Caco-2 (cell line): ENCODE measurements at regions not wholly inside any gene's neighbourhood (a gene's known extent, or its start where the extent isn't known, plus 50 kb on each side); places are given as distances from the start of the nearest gene placed in this dataset.

ENCODE experiments used
- BruUV-seq: library from RNA; stranded (reverse); fragments of 400-500 nt; replicated peaks from 2 replicates; lab custom pipeline; 2021; lab: Mats Ljungman, UMichigan
- CTCF ChIA-PET: fragments of 300-600 bp; sonication (Branson Sonifier 250); formaldehyde crosslinking; loops from one replicate; lab custom pipeline; 2022; ENCODE audit warnings: antibody characterized with exemption; lab: Charles Lee
- POLR2A ChIA-PET: fragments of 300-600 bp; sonication (Branson Sonifier 250); formaldehyde crosslinking; loops from one replicate; lab custom pipeline; 2022; ENCODE audit warnings: antibody characterized with exemption; lab: Charles Lee
- DNase-seq, 2 experiments: peaks; one replicate each; pipeline versions ENCODE4 v3.0.0 to v3.0.0-alpha.2; 2020 to 2022
- H3K27me3 ChIP-seq: replicated peaks from 2 replicates; pipeline ENCODE4 v1.6.0; 2011; ENCODE audit warnings: low read length; ENCODE audit not compliant: control insufficient read depth, insufficient read depth
- H3K36me3 ChIP-seq: 2 replicates; pipeline ENCODE4 v1.5.1; 2011; ENCODE audit warnings: low read length; ENCODE audit not compliant: control insufficient read depth, insufficient read depth
- H3K4me1 ChIP-seq: fragments of 250-450 bp; sonication (Bioruptor Pico); 2 replicates; pipeline ENCODE4 v1.5.1; 2020; ENCODE audit warnings: mild to moderate bottlenecking
- H3K4me3 ChIP-seq: 2 replicates; pipeline ENCODE4 v1.5.1; 2011; ENCODE audit warnings: low read depth, mild to moderate bottlenecking, control low read depth, low read length
- H3K9me3 ChIP-seq: fragments of 250-450 bp; sonication (Bioruptor Pico); 2 replicates; pipeline ENCODE4 v1.5.1; 2020; ENCODE audit warnings: mild to moderate bottlenecking, moderate library complexity
- H3K27ac Mint-ChIP-seq: one replicate; pipeline ENCODE4 v1.8.0; 2022; ENCODE audit warnings: mixed read lengths; ENCODE audit not compliant: unreplicated experiment
- H3K27me3 Mint-ChIP-seq: one replicate; pipeline ENCODE4 v1.8.0; 2022; ENCODE audit warnings: mixed read lengths; ENCODE audit not compliant: insufficient read depth, unreplicated experiment
- H3K36me3 Mint-ChIP-seq: one replicate; pipeline ENCODE4 v1.8.0; 2022; ENCODE audit warnings: mild to moderate bottlenecking, mixed read lengths; ENCODE audit not compliant: insufficient read depth, unreplicated experiment
- H3K4me1 Mint-ChIP-seq: one replicate; pipeline ENCODE4 v1.8.0; 2022; ENCODE audit warnings: low read depth, mixed read lengths; ENCODE audit not compliant: unreplicated experiment
- H3K4me3 Mint-ChIP-seq: one replicate; pipeline ENCODE4 v1.8.0; 2022; ENCODE audit warnings: mild to moderate bottlenecking, moderate library complexity, mixed read lengths; ENCODE audit not compliant: unreplicated experiment
- H3K9me3 Mint-ChIP-seq: one replicate; pipeline ENCODE4 v1.8.0; 2022; ENCODE audit warnings: mixed read lengths; ENCODE audit not compliant: unreplicated experiment
- CTCF ChIP-seq, 2 experiments: fragments of 200-600 bp in 1 of 2; IDR thresholded peaks; 1 replicate in 1 of 2; 2 replicates in 1 of 2; pipeline versions ENCODE4 v1.5.1 to v1.8.0; 2011 to 2022; ENCODE audit warnings: antibody characterized with exemption in 1 of 2, control low read depth in 1 of 2, inconsistent platforms in 1 of 2, low read depth in 1 of 2, low read length in 1 of 2, mild to moderate bottlenecking in 1 of 2, moderate library complexity in 1 of 2; ENCODE audit not compliant: insufficient read depth in 1 of 2, severe bottlenecking in 1 of 2, unreplicated experiment in 1 of 2
- intact Hi-C: fragments of 100-400 bp; cut with micrococcal nuclease; formaldehyde crosslinking; loops from one replicate; pipeline ENCODE4 v1.10.0; 2022; ENCODE audit not compliant: unreplicated experiment

GRCh38 chr22:33971561-33971961 lies 51.3 kb upstream of the LARGE1 start:
- H3K4me1 ChIP-seq: no peaks in the 10 kb centered on the region
- H3K4me3 Mint-ChIP-seq: no peak overlapping the region
- intact Hi-C loops: no loop called here
- CTCF ChIA-PET: no interaction called here
- H3K27me3 Mint-ChIP-seq: peaks cover 2% of the 10 kb centered on the region
- POLR2A ChIA-PET: no interaction called here
- no TSS peak for BruUV-seq
- TF ChIP-seq CTCF (IDR thresholded peaks at IDR 0.05; ENCODE audit: insufficient read depth in 1 of 2, low read depth in 1 of 2, low read length in 1 of 2, severe bottlenecking in 1 of 2, unreplicated experiment in 1 of 2): no peak
- no peaks in the 10 kb centered on the region for H3K9me3 ChIP-seq
- no peaks in the 10 kb centered on the region for H3K27me3 ChIP-seq
- no peaks in the 10 kb centered on the region for H3K36me3 Mint-ChIP-seq
- no peak for DNase-seq
- no peaks in the 10 kb centered on the region for H3K36me3 ChIP-seq
- no peak overlapping the region for H3K27ac Mint-ChIP-seq
- H3K4me3 ChIP-seq: no peak overlapping the region
- no peaks in the 10 kb centered on the region for H3K9me3 Mint-ChIP-seq
- H3K4me1 Mint-ChIP-seq: no peaks in the 10 kb centered on the region

DNA sequence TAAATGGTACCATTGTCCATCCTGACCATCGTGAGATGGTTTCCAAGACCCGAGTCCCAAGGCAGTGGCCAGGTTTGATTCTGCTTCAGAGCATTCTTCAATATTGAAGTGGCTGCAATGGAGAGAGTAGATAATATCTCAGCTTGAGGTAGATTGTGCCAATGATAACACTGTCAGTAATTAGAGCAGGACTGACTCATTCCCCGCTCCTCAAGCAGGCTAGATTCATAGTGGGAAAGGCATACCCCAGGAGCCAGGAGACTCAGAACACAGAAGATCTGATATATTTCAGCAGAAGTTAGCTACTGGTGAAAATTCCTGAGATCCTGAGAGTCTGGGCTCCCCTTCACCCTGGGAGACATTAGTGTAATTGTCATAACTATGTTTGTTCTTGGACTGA lies 55.6 kb upstream of the LARGE1 start:
- CTCF ChIA-PET: no interaction called here
- no peak overlapping the region for H3K4me3 Mint-ChIP-seq
- no TSS peak for BruUV-seq

DNA sequence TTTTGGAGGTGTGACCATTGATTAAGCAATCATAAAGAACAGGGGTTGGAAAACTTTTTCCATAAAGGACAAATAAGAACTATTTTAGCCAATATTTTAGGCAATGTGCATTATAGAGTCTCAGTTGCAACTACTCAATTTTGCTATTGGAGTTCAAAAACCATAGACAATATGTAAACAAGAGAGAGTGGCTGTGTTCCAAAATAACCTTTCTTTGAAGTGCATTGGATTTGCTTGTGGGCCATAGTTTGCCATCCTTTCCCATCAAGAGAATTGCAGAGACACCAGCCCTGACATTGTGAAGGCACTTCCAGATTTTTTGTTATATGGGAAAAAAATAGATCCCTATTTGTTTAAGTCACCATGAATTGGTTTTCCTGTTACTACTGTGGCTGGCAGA lies 63.3 kb upstream of the LARGE1 start:
- no peaks in the 10 kb centered on the region for H3K9me3 Mint-ChIP-seq
- Histone ChIP-seq H3K4me1 (no peaks in the 10 kb centered on the region), H3K36me3 (no peaks in the 10 kb centered on the region), H3K4me3 (no peak overlapping the region), H3K9me3 (no peaks in the 10 kb centered on the region), H3K27me3 (no peaks in the 10 kb centered on the region)
- no peak overlapping the region for H3K4me3 Mint-ChIP-seq
- ChIA-PET POLR2A (no interaction called here), CTCF (no interaction called here)
- intact Hi-C loops: no loop called here
- no peak overlapping the region for H3K27ac Mint-ChIP-seq
- H3K27me3 Mint-ChIP-seq: no peaks in the 10 kb centered on the region
- no peak for DNase-seq
- no TSS peak for BruUV-seq
- no peak for TF ChIP-seq CTCF (IDR thresholded peaks at IDR 0.05; ENCODE audit: insufficient read depth in 1 of 2, low read depth in 1 of 2, low read length in 1 of 2, severe bottlenecking in 1 of 2, unreplicated experiment in 1 of 2)
- H3K4me1 Mint-ChIP-seq: no peaks in the 10 kb centered on the region
- H3K36me3 Mint-ChIP-seq: peaks cover 5% of the 10 kb centered on the region

More for the DNA sequence above, 55.6 kb upstream of the LARGE1 start:
- DNase-seq: no peak
- Mint-ChIP-seq H3K4me1 (no peaks in the 10 kb centered on the region), H3K27me3 (peaks cover 2% of the 10 kb centered on the region), H3K9me3 (no peaks in the 10 kb centered on the region), H3K27ac (no peak overlapping the region), H3K36me3 (no peaks in the 10 kb centered on the region)
- H3K36me3 ChIP-seq: no peaks in the 10 kb centered on the region
- H3K4me1 ChIP-seq: no peaks in the 10 kb centered on the region
- intact Hi-C loops: no loop called here
- no peak overlapping the region for H3K4me3 ChIP-seq
- no peaks in the 10 kb centered on the region for H3K27me3 ChIP-seq
- TF ChIP-seq CTCF (IDR thresholded peaks at IDR 0.05; ENCODE audit: insufficient read depth in 1 of 2, low read depth in 1 of 2, low read length in 1 of 2, severe bottlenecking in 1 of 2, unreplicated experiment in 1 of 2): no peak
- H3K9me3 ChIP-seq: no peaks in the 10 kb centered on the region
- POLR2A ChIA-PET: no interaction called here
